ENCODE measurements at regions not wholly inside any gene's neighbourhood (a gene's known extent, or its start where the extent isn't known, plus 50 kb on each side); places are given as distances from the start of the nearest gene placed in this dataset.
"Not testable (repeated sequence)": the region's sequence is repeated elsewhere in the genome, so short reads cannot be mapped to it uniquely, and the experiment has no call there.

GRCh38 chr17:64800987-64801386 is 118.3 kb downstream of the LRRC37A3 start:
- not testable (repeated sequence) for H3K27me3 Mint-ChIP-seq; ATAC-seq (ENCODE audit: low read depth in 2 of 2); DNase-seq; H3K9me3 Mint-ChIP-seq
- Mint-ChIP-seq H3K4me3 (peak overlapping the region in 1 of 8 donors; percentile 79), H3K36me3 (peaks cover 0 to 18% of the 10 kb centered on the region in 2 donors), H3K4me1 (peaks cover 18 to 41% (median 29%) of the 10 kb centered on the region in 3 donors), H3K27ac (peak overlapping the region in 2 of 6 donors; percentile 74 to 84)

DNA sequence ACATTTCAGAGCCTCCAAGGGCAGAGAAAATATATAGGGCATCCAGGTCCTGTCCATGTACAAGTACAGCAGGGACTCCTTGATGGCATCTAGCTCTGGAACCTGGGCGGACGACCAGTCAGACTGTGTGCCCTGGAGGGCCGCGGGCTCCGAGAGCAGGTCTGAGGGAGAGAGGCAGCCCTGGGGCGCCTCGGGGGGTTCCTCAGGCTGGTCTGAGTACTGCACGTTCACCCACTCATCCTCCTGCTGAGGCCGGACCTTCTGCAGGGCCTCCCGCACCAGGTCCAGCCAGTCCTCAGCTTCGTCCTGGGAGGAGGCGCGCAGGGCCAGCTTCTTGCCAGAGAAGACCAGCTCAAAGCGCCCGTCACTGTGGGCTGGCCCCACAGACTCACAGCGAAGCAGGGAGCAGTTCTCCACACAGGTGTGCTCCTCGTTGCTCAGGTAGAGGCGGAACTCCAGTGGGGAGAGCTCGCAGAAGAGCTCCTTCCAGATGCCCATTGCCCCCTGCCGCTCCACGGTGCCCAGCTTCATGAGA is 118.8 kb downstream of the LRRC37A3 start:
- not testable (repeated sequence) for H3K27me3 Mint-ChIP-seq; ATAC-seq (ENCODE audit: low read depth in 2 of 2); H3K9me3 Mint-ChIP-seq; DNase-seq; H3K4me3 Mint-ChIP-seq; H3K27ac Mint-ChIP-seq
- peaks cover 0 to 18% of the 10 kb centered on the region in 2 donors for H3K36me3 Mint-ChIP-seq
- H3K4me1 Mint-ChIP-seq = peaks cover 15 to 42% (median 31%) of the 10 kb centered on the region in 3 donors

GRCh38 chr17:64799543-64800188 is 119.6 kb downstream of the LRRC37A3 start:
- peak in 1 of 2 donors; percentile 21 for ATAC-seq (ENCODE audit: low read depth in 2 of 2)
- H3K4me3 Mint-ChIP-seq = peak overlapping the region in 1 of 8 donors; percentile 9
- peaks cover 15 to 45% (median 31%) of the 10 kb centered on the region in 3 donors for H3K4me1 Mint-ChIP-seq
- not testable (repeated sequence) for H3K9me3 Mint-ChIP-seq, H3K27me3 Mint-ChIP-seq, DNase-seq
- peaks cover 0 to 18% of the 10 kb centered on the region in 2 donors for H3K36me3 Mint-ChIP-seq
- H3K27ac Mint-ChIP-seq = peak overlapping the region in 1 of 6 donors; percentile 6

DNA sequence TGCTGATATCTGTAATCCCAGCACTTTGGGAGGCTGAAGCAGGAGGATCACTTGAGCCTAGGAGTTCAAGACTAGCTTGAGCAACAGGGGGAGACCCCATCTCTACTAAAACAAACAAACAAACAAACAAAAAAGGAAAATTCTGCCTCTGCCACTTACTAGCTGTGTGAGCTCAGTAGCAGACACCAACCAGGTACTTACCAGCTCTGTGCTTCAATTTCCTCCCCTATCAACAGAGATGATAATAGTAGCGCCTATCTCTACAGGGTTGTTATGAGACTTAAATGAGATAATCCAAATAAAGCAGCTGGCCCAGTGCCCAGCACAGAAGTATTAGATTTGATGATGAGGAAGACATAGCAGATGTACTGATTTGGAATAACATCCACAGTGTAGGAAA is 120.3 kb downstream of the LRRC37A3 start:
- Mint-ChIP-seq H3K4me1 (peaks cover 15 to 45% (median 31%) of the 10 kb centered on the region in 3 donors), H3K36me3 (peaks cover 0 to 18% of the 10 kb centered on the region in 2 donors), H3K4me3 (peak overlapping the region in 3 of 8 donors; percentile 30 to 70 (median 56))
- ATAC-seq (ENCODE audit: low read depth in 2 of 2) = peak; percentile 37 to 44
- not testable (repeated sequence) for H3K9me3 Mint-ChIP-seq, H3K27ac Mint-ChIP-seq, DNase-seq, H3K27me3 Mint-ChIP-seq

DNA sequence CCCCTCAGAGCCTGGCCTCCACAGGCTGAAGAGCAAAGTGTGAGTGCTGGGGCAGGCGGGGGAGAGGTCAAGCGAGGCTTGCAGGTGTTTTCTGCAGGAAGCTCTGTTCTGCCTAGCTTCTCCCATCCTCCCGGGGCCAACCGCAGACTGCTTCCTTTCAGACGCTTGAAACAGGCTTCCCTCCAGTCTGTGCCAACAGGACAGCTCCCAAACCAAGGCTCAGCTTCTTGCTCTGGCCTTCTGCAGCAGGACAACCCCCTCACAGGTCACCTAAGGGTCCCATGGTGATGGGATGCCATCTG is 120.8 kb downstream of the LRRC37A3 start:
- H3K27me3 Mint-ChIP-seq, H3K9me3 Mint-ChIP-seq, DNase-seq: not testable (repeated sequence)
- ATAC-seq (ENCODE audit: low read depth in 2 of 2) = peak; percentile 52 to 62
- Mint-ChIP-seq H3K4me1 (peaks cover 15 to 42% (median 31%) of the 10 kb centered on the region in 3 donors), H3K27ac (peak overlapping the region in 1 of 6 donors; percentile 65), H3K4me3 (peak overlapping the region in 6 of 8 donors; percentile 12 to 70 (median 49)), H3K36me3 (peaks cover 0 to 18% of the 10 kb centered on the region in 2 donors)

DNA sequence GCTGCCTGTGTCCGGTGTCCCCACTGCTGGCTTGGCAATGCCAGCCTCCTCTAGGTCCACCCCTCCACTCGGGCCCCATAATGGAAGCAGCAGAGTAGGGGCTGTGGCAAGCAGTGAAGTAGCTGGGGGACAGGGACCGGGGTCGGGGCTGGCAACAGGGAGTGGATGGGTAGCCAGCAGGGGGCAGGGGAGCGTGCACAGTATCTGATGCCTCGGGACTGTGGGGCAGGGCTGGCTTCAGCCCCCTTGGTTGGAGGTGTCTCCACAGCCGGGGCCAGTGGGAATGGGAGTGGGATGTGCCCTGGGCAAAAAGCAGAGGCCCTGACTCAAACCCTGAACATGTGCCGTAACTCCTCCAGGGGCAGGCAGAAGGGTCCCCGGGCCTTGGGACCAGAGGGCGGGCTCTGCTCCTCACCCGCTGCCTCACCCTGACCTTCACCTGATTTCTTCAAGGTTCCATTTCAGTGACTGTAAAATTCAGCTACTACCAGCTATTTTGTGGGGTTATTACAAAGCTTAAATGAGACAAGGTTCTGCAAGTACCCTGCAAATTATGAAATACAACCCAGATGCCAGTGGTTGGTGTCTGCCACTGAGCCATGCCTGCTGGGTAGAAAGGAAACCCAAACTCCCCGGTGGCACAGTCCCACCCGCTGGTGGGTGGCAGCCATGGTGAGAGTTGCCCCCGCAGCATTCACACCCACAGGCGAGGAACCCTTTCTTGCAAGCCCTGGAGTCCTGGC is 121.4 kb downstream of the LRRC37A3 start:
- not testable (repeated sequence) for DNase-seq, H3K27me3 Mint-ChIP-seq, H3K9me3 Mint-ChIP-seq
- Mint-ChIP-seq H3K27ac (peak overlapping the region in 3 of 6 donors; percentile 47 to 65 (median 57)), H3K4me3 (peak overlapping the region in 7 of 8 donors; percentile 53 to 79 (median 64)), H3K4me1 (peaks cover 15 to 44% (median 27%) of the 10 kb centered on the region in 3 donors), H3K36me3 (peaks cover 0 to 15% of the 10 kb centered on the region in 2 donors)
- ATAC-seq (ENCODE audit: low read depth in 2 of 2) = peak; percentile 60 to 63

GRCh38 chr17:64795342-64795741 is 123.9 kb downstream of the LRRC37A3 start:
- not testable (repeated sequence) for ATAC-seq (ENCODE audit: low read depth in 2 of 2); DNase-seq; H3K9me3 Mint-ChIP-seq; H3K27ac Mint-ChIP-seq; H3K4me3 Mint-ChIP-seq; H3K27me3 Mint-ChIP-seq
- peaks cover 5 to 15% of the 10 kb centered on the region in 2 donors for H3K36me3 Mint-ChIP-seq
- peaks cover 15 to 39% (median 25%) of the 10 kb centered on the region in 3 donors for H3K4me1 Mint-ChIP-seq

DNA sequence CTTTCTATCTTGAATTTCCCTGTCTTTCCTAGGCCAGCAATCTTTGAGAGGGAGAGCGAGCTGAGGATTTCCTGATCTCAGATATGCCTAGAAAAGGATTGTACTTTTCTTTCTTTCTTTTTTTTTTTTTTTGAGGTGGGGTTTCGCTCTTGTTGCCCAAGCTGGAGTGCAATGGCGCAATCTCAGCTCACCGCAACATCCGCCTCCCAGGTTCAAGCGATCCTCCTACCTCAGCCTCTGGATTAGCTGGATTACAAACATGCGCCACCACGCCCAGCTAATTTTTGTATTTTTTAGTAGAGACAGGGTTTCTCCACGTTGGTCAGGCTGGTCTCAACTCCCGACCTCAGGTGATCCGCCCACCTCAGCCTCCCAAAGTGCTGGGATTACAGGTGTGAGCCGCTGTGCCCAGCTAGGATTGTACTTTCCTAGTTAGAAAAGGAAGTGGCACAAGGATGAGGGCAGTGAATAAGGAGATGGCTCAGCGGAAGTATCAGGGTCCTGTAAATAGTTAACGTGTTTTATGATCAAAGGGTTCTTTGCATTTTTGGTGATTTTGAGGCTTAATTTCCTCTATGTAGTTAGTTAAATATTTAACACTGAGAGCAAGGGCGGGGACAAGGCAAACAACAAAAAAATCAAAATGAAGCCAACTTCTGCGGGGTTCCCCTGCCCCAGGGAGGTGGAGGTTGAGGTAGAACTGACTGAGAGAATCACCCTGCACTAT is 124.6 kb downstream of the LRRC37A3 start:
- not testable (repeated sequence) for DNase-seq; H3K27me3 Mint-ChIP-seq; H3K27ac Mint-ChIP-seq; ATAC-seq (ENCODE audit: low read depth in 2 of 2); H3K9me3 Mint-ChIP-seq; H3K4me3 Mint-ChIP-seq
- H3K4me1 Mint-ChIP-seq = peaks cover 15 to 39% (median 25%) of the 10 kb centered on the region in 3 donors
- H3K36me3 Mint-ChIP-seq = peaks cover 5 to 15% of the 10 kb centered on the region in 2 donors

DNA sequence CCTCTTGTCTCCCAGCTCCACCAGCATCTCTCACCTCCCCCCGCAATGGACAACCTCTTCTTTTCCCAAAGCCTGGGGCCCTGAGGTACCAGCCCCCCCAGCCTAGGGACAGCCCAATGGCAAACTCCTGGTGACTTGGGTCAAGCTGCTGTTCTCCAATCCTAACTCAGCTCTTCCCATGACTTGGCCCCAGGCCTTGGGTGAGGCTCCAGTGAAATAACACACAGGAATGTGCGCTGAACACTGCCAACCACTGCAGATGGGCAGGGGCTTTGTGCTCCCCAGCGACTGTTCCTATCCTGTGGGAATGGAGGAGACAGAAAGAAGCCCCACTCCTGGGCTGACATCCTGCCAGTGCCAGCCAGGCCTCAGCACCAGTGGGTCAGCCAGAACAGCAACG is 125.2 kb downstream of the LRRC37A3 start:
- not testable (repeated sequence) for H3K9me3 Mint-ChIP-seq; ATAC-seq (ENCODE audit: low read depth in 2 of 2); DNase-seq; H3K27ac Mint-ChIP-seq; H3K27me3 Mint-ChIP-seq; H3K4me3 Mint-ChIP-seq
- Mint-ChIP-seq H3K36me3 (peaks cover 5 to 15% of the 10 kb centered on the region in 2 donors), H3K4me1 (peaks cover 11 to 33% (median 19%) of the 10 kb centered on the region in 3 donors)

GRCh38 chr17:64792793-64793575 is 126.3 kb downstream of the LRRC37A3 start:
- not testable (repeated sequence) for DNase-seq; ATAC-seq (ENCODE audit: low read depth in 2 of 2); H3K27me3 Mint-ChIP-seq; H3K9me3 Mint-ChIP-seq; H3K4me3 Mint-ChIP-seq
- Mint-ChIP-seq H3K36me3 (peaks cover 5 to 15% of the 10 kb centered on the region in 2 donors), H3K4me1 (peaks cover 11 to 23% (median 19%) of the 10 kb centered on the region in 3 donors), H3K27ac (peak overlapping the region in 1 of 6 donors; percentile 15)

GRCh38 chr17:64792276-64792675 is 127.0 kb downstream of the LRRC37A3 start:
- not testable (repeated sequence) for H3K27me3 Mint-ChIP-seq, H3K4me3 Mint-ChIP-seq

DNA sequence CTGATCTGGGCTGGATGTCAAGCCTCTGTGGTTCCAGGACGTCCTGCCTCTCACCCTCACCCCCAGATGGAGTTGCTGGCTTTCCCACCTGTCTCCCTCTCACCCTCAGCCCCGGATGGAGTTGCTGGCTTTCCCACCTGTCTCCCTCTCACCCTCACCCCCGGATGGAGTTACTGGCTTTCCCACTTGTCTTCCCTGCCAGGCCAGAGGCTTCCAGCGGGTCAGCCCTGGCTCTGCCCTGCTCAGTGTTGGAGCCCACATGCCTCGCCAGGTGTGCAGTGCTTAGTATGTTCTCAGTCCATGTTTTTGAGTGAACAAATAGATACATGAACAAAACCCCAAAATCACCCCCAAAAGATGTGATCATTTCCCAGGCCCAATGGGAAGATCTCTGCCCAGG is 127.6 kb downstream of the LRRC37A3 start:
- not testable (repeated sequence) for DNase-seq; ATAC-seq (ENCODE audit: low read depth in 2 of 2); H3K27me3 Mint-ChIP-seq; H3K4me3 Mint-ChIP-seq; H3K9me3 Mint-ChIP-seq; H3K27ac Mint-ChIP-seq
- Mint-ChIP-seq H3K4me1 (peaks cover 4 to 13% (median 9%) of the 10 kb centered on the region in 3 donors), H3K36me3 (peaks cover 9 to 13% of the 10 kb centered on the region in 2 donors)

More at GRCh38 chr17:64792276-64792675, 127.0 kb downstream of the LRRC37A3 start:
- Mint-ChIP-seq H3K4me1 (peaks cover 6 to 16% (median 13%) of the 10 kb centered on the region in 3 donors), H3K36me3 (peaks cover 5 to 15% of the 10 kb centered on the region in 2 donors)
- not testable (repeated sequence) for H3K9me3 Mint-ChIP-seq; ATAC-seq (ENCODE audit: low read depth in 2 of 2); DNase-seq; H3K27ac Mint-ChIP-seq
